GM23248 (cell line): ENCODE measurements at regions not wholly inside any gene's neighbourhood (a gene's known extent, or its start where the extent isn't known, plus 50 kb on each side); places are given as distances from the start of the nearest gene placed in this dataset.

Experiments
- EZH2 ChIP-seq: fragments of 200-600 bp; sonication (generic); IDR thresholded peaks from 2 replicates; pipeline ENCODE4 v1.6.1; 2018; ENCODE audit warnings: antibody characterized with exemption, mild to moderate bottlenecking; ENCODE audit not compliant: insufficient read depth, poor library complexity, severe bottlenecking
- EZH2phosphoT487 ChIP-seq: fragments of 200-600 bp; sonication (generic); IDR thresholded peaks from 2 replicates; pipeline ENCODE4 v1.6.1; 2018; ENCODE audit warnings: antibody characterized with exemption, moderate library complexity, mild to moderate bottlenecking, low read depth; ENCODE audit not compliant: insufficient read depth

- TF ChIP-seq EZH2phosphoT487 (no peak), EZH2 (no peak)
Observed at GRCh38 chr3:23747841-23748240, 57.9 kb upstream of the UBE2E1 start.
